HepG2 (cell line): ENCODE measurements at regions not wholly inside any gene's neighbourhood (a gene's known extent, or its start where the extent isn't known, plus 50 kb on each side); places are given as distances from the start of the nearest gene placed in this dataset.

Experiments used
- ATAC-seq: fragments of 200-7000 bp; cut with Tn5 transposase; 3 replicates; pipeline ENCODE4 v1.9.1; 2020; ENCODE audit warnings: mild to moderate bottlenecking, moderate library complexity
- BruUV-seq: library from RNA; stranded (reverse); fragments of 400-500 nt; replicated peaks from 2 replicates; lab custom pipeline; 2021; lab: Mats Ljungman, UMichigan
- CTCF ChIA-PET: fragments of 300-600 bp; formaldehyde crosslinking; extraction: SDS; loops from one replicate; lab custom pipeline; 2021; ENCODE audit warnings: low total read pairs, inconsistent platforms, low intra/inter-chr PET ratio; lab: Yijun Ruan, JAX
- POLR2A ChIA-PET: fragments of 350-600 bp; sonication (Branson Sonifier 250); formaldehyde crosslinking; loops from one replicate; lab custom pipeline; 2020; ENCODE audit warnings: antibody characterized with exemption, inconsistent platforms; lab: Yijun Ruan, JAX
- DNase-seq: peaks from one replicate; pipeline ENCODE4 v3.0.0-alpha.2; 2015; ENCODE audit warnings: low spot score
- FAIRE-seq: peaks from 3 replicates; lab custom pipeline; 2011; peaks lifted over from hg19 to GRCh38; lab: Jason Lieb, UNC
- H2AFZ ChIP-seq: one replicate; pipeline ENCODE4 v1.6.1; 2011; ENCODE audit warnings: low read length, inconsistent platforms
- H3K27ac ChIP-seq: fragments of 300-600 bp; 3 replicates; pipeline ENCODE4 v1.8.0; 2011; ENCODE audit warnings: mixed run types, mild to moderate bottlenecking, mixed read lengths, low read length, inconsistent platforms; ENCODE audit not compliant: insufficient read depth; ENCODE audit errors: extremely low read length
- H3K27me3 ChIP-seq, 2 experiments: fragments of 200-600 bp in 1 of 2; 2 replicates in 1 of 2; 3 replicates in 1 of 2; pipeline versions ENCODE4 v1.6.0 to v1.8.0; 2011; ENCODE audit warnings: low read length in 2 of 2, mild to moderate bottlenecking in 2 of 2, moderate library complexity in 2 of 2, inconsistent platforms in 1 of 2; ENCODE audit not compliant: insufficient read depth in 2 of 2, control insufficient read depth in 1 of 2
- H3K36me3 ChIP-seq, 2 experiments: fragments of 200-600 bp in 1 of 2; replicated peaks in 1 of 2; 2 replicates in 1 of 2; 3 replicates in 1 of 2; pipeline versions ENCODE4 v1.5.1 to v1.8.0; 2011; ENCODE audit warnings: low read length in 2 of 2, inconsistent platforms in 1 of 2; ENCODE audit not compliant: insufficient read depth in 2 of 2, control insufficient read depth in 1 of 2
- H3K4me1 ChIP-seq: 2 replicates; pipeline ENCODE4 v1.5.1; 2012; ENCODE audit warnings: low read length, inconsistent platforms; ENCODE audit not compliant: insufficient read depth
- H3K4me2 ChIP-seq: 2 replicates; pipeline ENCODE4 v1.6.0; 2011; ENCODE audit warnings: low read depth, low read length, inconsistent platforms
- H3K4me3 ChIP-seq, 3 experiments: fragments of 200-600 bp in 1 of 3; sonication (generic), shearing (Covaris generic) in 1 of 3; replicated peaks in 1 of 3; 2 replicates each; pipeline ENCODE4 v1.5.1; 2011 to 2016; ENCODE audit warnings: low read length in 3 of 3, inconsistent platforms in 2 of 3, low read depth in 2 of 3, mild to moderate bottlenecking in 2 of 3, control low read depth in 1 of 3, mixed read lengths in 1 of 3; ENCODE audit not compliant: insufficient read depth in 1 of 3
- H3K79me2 ChIP-seq: one replicate; pipeline ENCODE4 v1.6.1; 2011; ENCODE audit warnings: low read length, inconsistent platforms; ENCODE audit not compliant: insufficient read depth
- H3K9ac ChIP-seq: 2 replicates; pipeline ENCODE4 v1.6.0; 2011; ENCODE audit warnings: mild to moderate bottlenecking, low read depth, low read length, inconsistent platforms; ENCODE audit not compliant: insufficient read depth
- H3K9me3 ChIP-seq: 2 replicates; pipeline ENCODE4 v1.5.1; 2012; ENCODE audit warnings: mild to moderate bottlenecking, low read length
- H4K20me1 ChIP-seq: 2 replicates; pipeline ENCODE4 v1.6.0; 2011; ENCODE audit warnings: inconsistent platforms, mild to moderate bottlenecking, low read length, moderate library complexity; ENCODE audit not compliant: insufficient read depth
- ATF7-NPFF ChIP-seq: sonication (generic); formaldehyde crosslinking; IDR thresholded peaks from 2 replicates; pipeline ENCODE4 v1.8.1; 2023; ENCODE audit warnings: mild to moderate bottlenecking, low read depth, missing genetic modification reagents, moderate library complexity
- DMAP1 ChIP-seq: IDR thresholded peaks from 2 replicates; pipeline ENCODE4 v1.6.1; 2016
- ZNF567 ChIP-seq: sonication (generic); formaldehyde crosslinking; IDR thresholded peaks from 2 replicates; pipeline ENCODE4 v1.8.1; 2023; ENCODE audit warnings: mild to moderate bottlenecking, missing genetic modification reagents, borderline replicate concordance
- ZNF670 ChIP-seq: sonication (generic); formaldehyde crosslinking; IDR thresholded peaks from 2 replicates; pipeline ENCODE4 v1.8.0; 2022; ENCODE audit warnings: mild to moderate bottlenecking, missing genetic modification reagents, borderline replicate concordance
- ZNF709 ChIP-seq: sonication (generic); formaldehyde crosslinking; IDR thresholded peaks from 2 replicates; pipeline ENCODE4 v1.5.0; 2020; ENCODE audit warnings: mild to moderate bottlenecking, missing genetic modification reagents
- ZNF782 ChIP-seq: sonication (generic); formaldehyde crosslinking; IDR thresholded peaks from 2 replicates; pipeline ENCODE4 v1.4.0; 2020; ENCODE audit warnings: missing genetic modification reagents, mild to moderate bottlenecking, borderline replicate concordance
- ZNF800 ChIP-seq: sonication (generic); formaldehyde crosslinking; IDR thresholded peaks from 2 replicates; pipeline ENCODE4 v1.4.0; 2020; ENCODE audit warnings: missing genetic modification reagents
- WGBS: methylation state at CpG from one replicate; pipeline ENCODE4 v1.1.6; 2017; ENCODE audit warnings: low lambda C conversion rate; 5-methylcytosine and 5-hydroxymethylcytosine counted together
- in situ Hi-C: cut with HindIII; loops from 2 replicates; pipeline ENCODE4 v1.10.0; 2017; ENCODE audit warnings: low pct_unique_long_range_greater_than_20kb; ENCODE audit not compliant: extremely low pct_ligation_motif_present
- intact Hi-C: fragments of 100-400 bp; cut with micrococcal nuclease; formaldehyde crosslinking; loops from one replicate; pipeline ENCODE4 v1.10.0; 2022; ENCODE audit not compliant: unreplicated experiment

DNA sequence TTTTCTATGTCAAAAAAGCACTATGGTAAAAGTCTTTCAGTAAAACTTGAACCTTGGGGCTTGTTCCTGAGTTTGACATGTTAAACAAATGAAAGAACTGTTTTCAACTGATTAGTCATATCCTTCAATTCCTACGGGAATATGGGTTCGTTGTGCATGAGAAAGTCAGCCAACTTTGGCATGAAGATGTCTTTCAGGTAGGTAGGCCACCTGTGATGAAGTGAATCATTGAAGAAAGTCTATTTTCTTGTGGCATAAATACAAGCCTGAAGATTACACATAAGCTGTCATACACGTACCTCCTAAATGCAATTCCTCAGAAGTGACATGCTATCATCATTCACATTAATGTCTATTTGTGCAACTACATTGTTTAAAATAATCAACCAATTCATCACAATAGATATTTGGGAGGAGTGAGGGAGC, 513.0 kb downstream of the IRS2 start:
- WGBS = 24% methylated on average over 3 of the region's 3 CpGs
- Histone ChIP-seq H3K4me1 (no peaks in the 10 kb centered on the region), H3K9me3 (peaks cover 10% of the 10 kb centered on the region; the same call in 1 of the 2 replicates), H3K4me2 (no peak overlapping the region), H2AFZ (no peak overlapping the region), H3K27me3 (no peaks in the 10 kb centered on the region), H4K20me1 (no peaks in the 10 kb centered on the region), H3K36me3 (no peaks in the 10 kb centered on the region), H3K79me2 (no peaks in the 10 kb centered on the region), H3K27ac (no peak overlapping the region), H3K4me3 (no peak overlapping the region), H3K9ac (no peak overlapping the region)
- in situ Hi-C loops (no loop called here), intact Hi-C loops (no loop called here)
- CTCF ChIA-PET = no interaction called here
- FAIRE-seq (no peak), ATAC-seq (no peak), DNase-seq (no peak)
- TF ChIP-seq ZNF800 (CRISPR knock-in tag) (no peak), DMAP1 (no peak), ZNF709 (no peak), ZNF782 (CRISPR knock-in tag) (no peak), ATF7-NPFF (CRISPR knock-in tag) (no peak), ZNF670 (CRISPR knock-in tag) (no peak), ZNF567 (CRISPR knock-in tag) (no peak)
- no TSS peak for BruUV-seq
- POLR2A ChIA-PET = no interaction called here
